ENCODE measurements at regions not wholly inside any gene's neighbourhood (a gene's known extent, or its start where the extent isn't known, plus 50 kb on each side); places are given as distances from the start of the nearest gene placed in this dataset.

- TF ChIP-seq CTCF (IDR thresholded peaks at IDR 0.05), result no peak
- TF ChIP-seq POLR2AphosphoS5 (IDR thresholded peaks at IDR 0.05), result no peak
Measured at GRCh38 chr22:48819232-48819631, 1008.4 kb downstream of the BRD1 start.
